Epidermal melanocyte (primary cell): ENCODE measurements at regions not wholly inside any gene's neighbourhood (a gene's known extent, or its start where the extent isn't known, plus 50 kb on each side); places are given as distances from the start of the nearest gene placed in this dataset.
"Not testable (repeated sequence)": the region's sequence is repeated elsewhere in the genome, so short reads cannot be mapped to it uniquely, and the experiment has no call there.

Source experiments
- DNase-seq: peaks from one replicate; pipeline ENCODE4 v3.0.0; 2011; ENCODE audit warnings: low spot score; ENCODE audit not compliant: insufficient read length

DNA sequence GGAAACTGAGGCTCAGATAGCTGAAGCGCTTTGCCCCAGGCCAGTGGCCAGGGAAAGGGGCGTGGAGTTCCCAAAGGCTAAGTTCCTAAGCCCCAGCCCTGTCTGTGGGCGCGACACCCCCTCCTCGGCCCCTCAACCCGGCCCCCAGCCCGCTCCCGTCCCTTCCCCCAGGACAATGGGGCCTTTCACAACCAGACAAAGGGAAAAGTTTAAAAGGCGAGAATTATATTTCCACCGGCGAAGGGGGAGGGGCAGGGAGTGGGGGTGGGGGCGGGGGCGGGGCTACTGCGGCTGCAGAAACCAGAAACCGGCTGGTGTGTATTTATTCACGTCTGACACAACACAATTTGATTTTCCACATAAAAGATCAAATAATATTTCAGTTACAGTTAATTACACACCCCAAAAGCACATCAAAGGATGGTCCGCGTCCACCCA lies 192.1 kb downstream of the MN1 start:
- DNase-seq = no peak

DNA sequence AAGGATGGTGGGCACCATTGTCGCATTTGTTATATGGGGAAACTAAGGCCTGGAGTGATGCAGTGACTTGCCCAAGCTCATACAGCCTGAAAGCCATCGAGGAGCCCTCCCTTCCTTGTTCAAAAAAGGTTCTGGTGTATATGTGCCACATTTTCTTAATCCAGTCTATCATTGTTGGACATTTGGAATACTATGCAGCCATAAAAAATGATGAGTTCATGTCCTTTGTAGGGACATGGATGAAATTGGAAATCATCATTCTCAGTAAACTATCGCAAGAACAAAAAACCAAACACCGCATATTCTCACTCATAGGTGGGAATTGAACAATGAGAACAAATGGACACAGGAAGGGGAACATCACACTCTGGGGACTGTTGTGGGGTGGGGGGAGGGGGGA lies 191.4 kb downstream of the MN1 start:
- not testable (repeated sequence) for DNase-seq

DNA sequence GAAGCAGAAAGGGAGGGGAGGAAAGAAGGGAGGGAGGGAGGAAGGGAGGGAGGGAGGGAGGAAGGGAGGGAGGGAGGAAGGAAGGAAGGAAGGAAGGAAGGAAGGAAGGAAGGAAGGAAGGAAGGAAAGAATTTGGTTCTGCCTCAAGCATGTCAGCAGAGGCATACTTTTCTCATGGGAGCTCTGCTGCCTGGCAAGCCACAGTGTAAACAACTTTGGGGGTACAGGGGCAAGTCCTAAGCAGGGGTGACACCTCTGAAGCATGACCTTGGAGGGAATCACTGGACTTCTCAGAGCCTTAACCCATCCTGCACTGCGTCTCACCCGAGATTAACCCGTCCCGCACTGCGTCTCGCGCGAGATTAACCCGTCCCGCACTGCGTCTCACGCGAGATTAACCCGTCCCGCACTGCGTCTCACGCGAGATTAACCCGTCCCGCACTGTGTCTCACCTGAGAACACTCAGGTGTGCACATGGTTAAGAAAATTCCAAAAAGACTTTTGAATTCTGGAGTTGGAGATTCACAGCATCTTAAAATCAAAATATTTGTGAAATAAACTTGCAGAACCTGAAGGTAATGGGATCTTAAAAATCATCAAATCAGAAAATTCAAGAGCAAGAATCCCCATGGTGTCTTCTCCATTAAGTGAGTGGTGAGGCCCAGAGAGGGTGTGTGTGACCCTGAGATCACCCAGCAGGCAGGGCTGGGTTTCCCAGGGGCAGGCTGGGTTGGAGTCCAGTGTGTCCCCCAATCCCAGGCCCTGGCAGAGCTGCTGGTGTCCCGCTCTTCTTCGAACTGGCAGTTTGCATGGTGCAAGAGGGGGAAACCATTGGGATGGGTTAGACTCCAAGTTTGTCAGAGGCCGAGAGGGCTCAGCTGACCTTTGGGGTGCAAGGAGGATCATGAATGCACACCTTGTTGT lies 190.4 kb downstream of the MN1 start:
- DNase-seq = no peak

DNA sequence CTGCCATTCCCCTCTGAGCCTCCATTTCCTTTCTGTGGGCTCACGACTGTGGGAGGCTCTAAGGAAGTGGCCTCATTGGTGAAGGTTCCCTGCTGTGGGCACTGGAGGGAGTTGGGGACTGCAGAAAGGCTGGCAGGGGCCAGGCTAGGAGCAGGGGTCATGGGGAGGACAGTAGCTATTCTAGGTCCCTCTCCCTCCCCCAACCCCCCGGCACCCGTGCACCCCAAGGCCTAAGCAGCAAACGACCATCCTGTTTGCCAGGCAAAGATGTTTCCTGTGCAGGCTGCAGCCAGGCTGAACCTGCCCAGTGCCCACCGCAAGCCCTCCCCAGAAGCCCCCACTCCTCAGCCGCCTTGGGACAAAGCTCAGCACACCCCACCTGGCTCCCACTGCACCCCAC lies 189.4 kb downstream of the MN1 start:
- DNase-seq = no peak

DNA sequence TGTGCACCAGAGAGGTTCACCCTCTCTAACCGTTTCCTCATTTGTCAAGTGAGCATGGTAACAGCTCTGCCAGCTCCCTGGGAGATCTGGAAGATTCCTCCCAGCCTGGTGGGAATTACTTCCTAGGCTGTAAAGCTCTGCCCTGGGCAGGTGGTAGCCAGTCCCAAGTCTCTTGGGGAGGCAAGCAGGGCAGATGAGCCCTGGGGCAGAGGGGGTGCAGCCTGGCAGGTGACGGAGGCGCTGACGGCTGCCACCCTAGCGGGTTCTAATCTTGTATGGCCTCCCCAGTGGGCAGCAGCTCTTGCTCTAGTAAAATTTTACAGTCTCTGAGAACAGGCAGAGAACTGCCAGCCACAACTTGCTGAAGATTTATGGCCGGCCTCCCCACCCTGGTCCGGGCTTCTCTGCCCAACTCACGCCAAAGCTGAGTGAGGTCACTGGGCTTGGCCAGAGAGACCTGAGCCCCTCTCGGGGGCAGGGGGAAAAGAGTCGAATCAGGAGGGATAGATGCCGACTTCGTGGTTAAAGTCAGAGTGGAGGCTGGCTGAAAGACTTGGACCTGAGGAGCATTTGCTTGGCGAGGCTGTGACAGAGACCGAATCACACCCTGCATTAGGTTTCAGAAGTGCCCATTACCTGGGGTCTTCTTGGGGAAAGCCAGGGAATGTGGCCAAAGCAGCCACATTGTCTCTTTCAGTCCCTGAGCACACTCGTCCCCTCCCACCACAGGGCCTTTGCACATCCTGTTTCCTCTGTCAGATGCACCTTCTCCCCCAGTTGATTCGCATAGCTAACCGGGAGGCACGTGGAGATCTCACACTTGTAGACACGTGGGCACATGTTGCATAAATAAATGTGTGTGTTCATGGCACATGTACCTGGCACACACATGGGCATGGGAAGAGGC lies 188.2 kb downstream of the MN1 start:
- no peak for DNase-seq

DNA sequence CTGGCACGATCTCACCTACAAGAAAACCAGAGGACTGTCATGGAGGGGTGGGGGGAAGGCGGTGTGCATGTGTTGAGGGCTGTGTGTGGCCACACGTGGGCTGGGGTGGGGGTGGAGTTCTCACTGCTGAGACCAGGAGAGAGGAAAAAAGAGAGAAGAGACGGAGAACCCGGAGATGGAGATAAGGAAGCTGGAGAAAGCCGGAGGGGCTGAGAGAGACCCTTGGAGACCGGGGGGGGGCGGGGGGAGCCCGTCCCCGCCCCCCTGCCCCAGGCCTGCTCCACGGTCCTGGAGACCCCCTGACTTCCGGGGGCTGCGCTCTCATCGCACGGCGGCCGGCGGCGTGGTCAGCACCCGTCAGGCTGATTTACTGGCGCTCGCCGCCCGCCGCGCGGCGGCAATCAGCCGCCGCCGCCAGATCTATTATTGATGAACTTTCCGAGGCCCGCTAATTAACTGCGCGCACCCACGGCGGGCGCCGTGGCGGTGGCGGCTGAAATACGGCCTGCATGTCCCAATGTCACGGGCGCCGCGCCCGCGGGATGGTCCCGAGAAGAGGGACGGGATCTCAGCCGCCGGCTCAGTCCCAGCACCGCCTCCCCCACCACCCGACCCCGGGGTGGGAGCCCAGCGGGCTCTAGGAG lies 187.4 kb downstream of the MN1 start:
- no peak for DNase-seq

DNA sequence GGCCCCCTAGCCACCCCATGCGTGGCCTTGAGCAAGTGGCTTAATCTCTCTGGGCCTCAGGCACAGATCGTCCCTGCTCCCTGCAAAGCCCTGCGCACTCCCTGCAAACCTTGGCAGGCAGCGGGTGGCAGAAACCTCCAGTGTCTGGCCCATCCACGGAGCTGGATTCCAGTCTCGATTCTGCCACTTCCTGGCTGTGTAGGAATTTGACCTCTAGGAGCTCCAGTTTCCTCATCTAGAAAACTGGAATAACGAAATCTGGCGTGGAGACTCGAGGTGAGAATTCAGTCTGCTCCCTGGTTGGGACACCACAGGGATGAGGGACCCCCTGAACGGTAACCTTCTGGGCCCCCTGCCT lies 186.9 kb downstream of the MN1 start:
- no peak for DNase-seq

DNA sequence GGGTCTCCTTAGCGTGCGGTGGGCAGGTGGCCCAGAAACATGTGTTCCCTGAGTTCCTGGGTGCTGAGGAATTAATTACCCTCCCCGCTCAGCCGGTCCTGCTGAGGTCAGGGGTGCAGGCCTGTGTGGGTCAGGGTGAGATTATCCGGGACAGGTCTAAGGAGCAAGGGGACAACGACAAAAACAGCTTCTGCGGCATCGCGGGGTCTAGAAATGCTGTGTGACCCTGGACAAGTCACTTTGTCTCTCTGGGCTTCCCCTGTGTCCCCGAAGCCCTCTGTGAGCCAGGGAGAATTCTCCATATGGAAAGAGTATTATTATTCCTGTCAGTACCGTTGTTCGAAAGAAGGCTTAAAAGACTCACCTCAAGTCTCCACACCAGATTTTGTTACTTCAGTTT lies 186.1 kb downstream of the MN1 start:
- no peak for DNase-seq

DNA sequence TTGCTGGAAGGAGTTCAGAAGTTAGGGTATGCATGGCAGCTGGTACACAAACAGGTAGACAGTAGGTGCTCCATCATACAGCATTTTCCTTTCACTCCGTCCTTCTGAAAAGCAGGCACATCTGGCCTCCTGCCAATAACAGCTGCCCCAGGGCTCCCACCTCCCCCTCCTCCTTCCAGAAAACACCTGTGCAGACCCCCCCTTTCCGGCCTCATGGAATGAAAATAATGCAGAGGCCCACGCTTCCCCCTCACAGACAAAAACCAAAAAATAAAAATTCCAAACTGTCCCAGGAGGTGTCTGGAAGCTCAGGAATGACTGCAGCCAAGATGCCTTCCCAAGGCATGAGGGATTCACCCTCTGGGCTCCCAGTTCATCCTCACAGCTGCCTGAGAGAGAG lies 185.5 kb downstream of the MN1 start:
- no peak for DNase-seq

DNA sequence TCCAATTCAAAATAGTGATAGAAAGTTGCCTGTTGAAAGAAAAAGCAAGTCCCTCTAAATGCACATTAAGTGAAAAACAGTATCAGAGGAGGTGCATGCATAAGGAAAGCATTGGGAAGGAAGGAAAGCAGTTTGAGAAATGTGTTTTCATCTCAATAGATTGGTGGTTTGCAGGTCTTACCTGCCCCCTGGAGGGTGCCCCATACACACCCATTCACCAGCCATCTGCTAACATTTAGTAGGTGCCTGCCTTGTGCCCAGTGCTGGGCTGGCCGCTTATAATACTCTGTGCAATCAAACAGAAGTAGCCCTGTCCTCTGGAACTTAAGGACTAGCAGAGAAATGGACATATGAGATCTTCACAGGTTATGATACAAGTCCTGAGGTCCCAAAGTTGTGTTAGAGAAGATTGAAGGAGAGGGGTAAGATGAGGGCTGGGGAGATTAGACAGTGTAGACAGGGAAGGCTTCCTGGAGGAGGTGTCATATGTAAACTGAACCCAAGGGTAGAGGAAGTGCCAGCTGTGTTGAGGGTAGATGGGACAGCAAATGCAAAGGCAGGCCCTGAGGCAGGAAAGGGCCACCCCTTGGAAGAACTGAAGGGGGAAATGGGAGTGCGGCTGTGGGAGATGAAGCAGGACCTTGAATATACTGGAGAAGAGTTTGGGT lies 184.2 kb downstream of the MN1 start:
- no peak for DNase-seq

DNA sequence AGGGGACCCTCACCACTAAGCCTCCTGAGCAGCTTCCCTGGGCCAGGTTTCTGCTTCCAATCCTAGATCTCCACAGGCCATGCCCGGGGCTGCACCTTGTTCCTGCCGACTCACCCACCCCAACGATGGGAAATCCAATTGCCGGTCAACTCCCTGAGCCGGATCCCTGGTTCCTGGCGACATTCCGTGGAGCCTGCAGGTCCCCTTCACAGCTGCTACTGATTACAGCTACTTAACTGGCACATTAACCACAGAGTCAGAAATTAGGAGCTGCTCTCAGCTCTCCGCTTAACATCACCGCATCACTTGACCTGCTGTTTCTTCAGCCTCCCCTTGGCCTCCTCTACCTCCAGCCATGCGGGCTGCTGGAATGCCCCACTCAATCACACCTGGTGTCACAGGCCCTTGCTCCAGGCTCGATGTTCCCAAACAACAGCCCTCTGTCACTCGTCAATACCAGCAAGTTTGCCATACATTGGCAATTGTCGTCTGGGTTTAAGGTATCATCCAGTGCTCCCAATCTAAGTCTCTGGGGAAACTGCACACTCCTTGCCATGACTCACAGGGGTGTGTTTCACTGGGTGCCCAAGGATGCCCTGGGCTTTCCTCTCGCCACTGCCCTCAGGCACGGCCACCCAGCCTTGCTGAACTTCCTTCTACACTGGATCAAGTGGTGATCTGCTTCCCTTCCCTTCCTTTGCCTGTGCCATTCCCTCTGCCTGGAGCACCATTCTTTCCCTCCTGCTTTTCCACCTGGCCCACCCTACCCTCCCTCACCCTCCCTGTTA lies 181.0 kb downstream of the MN1 start:
- DNase-seq = no peak

DNA sequence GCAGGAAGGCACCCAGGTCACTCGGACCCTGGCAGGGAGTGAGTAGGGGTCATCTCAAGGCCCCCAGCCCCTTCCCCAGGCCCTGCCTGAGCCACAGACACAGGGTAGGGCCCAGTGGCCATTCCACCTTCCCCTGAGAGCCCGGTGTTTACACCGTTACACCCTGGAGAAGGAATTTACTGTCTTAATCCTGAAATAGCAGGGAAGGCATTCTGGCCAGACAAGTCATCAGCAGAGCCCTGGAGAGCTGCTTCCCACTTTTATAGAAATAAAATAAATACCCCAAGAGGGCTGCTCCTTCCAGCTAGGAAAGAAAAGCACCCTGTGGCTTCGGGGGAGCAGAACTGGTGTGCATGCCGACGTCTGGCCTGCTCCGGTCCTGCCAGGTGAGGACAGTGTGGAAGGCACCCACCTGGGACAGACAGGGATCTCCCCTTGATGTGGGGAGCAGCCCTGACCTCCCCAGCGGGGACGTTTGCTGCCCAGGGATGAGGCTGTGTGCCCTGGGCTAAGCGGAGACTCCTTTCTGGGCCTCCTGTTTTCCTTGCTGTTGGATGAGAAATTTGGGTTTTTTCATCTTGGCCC lies 180.0 kb downstream of the MN1 start:
- no peak for DNase-seq

DNA sequence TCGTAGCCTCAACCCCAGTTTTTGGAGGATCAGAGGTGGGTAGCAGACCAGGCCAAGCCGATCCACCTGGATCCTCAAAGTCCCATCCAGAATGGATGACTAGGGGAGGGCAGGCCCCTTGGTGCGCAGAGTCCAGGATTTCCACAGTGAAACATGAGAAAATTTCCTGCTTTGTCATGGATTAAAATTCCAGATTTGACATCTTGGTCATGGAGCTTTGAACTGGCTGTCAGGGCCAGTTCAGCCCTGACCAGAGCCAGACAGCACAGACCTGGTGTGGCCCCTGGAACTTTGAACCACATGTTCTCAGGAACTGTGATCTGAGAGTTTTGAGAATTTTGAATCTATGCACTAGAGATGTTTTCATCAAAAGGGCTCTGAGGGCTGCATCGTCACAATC lies 177.5 kb downstream of the MN1 start:
- DNase-seq = no peak

DNA sequence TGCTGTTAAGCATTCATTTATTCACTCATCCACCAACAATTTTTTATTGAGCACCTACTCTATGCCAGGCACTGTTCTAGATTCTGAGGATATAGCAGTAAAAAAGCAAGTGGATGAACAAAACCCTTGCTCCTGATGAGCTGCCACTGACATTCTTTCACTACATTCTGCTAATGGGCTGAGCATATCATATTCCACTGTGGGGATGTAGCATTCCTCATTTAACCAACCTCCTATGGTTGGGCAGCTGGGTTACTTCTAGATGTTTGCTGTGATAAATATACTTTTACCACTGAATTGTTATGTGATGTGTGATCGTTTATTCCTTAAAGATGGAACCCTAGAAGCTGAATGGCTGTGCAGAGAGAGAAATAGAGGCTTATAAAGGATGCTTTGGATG lies 176.9 kb downstream of the MN1 start:
- DNase-seq = no peak

DNA sequence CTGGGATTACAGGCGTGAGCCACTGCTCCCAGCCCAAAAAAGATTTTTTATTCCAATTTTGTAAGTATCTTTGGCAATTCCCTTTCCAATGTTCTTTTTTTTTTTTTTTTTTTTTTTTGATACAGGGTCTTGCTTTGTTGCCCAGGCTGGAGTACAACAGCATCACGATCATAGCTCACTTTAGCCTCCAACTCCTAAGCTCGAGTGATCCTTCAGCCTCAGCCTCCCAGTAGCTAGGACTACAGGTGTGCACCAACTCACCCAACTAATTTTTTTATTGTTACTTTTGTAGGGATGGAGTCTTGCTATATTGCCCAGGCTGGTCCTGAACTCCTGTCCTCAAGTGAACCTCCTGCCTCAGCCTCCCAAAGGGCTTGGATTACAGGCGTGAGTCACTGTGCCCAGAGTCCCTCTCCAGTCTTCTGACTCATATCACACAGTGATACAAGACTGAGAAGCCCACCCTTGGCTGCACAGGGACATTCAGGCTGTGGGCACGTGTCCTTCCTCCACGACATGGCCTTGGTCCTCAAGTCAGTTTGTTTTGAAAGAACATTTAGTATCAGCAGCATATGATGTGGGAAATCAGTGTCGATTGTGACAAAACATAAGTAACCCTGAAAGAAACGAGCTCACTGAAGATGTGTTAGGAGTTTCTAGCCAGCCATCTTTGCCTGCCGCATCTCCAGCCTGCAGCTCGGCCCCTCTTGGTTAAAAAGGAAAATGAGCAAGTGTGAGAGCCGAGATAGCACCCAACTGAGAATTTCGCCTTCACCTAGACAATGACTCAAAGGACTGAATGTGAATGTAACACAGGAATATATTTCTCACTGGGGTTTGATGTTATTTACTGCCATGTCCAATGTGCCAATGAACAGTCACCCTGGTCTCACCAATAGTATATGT lies 175.5 kb downstream of the MN1 start:
- no peak for DNase-seq

DNA sequence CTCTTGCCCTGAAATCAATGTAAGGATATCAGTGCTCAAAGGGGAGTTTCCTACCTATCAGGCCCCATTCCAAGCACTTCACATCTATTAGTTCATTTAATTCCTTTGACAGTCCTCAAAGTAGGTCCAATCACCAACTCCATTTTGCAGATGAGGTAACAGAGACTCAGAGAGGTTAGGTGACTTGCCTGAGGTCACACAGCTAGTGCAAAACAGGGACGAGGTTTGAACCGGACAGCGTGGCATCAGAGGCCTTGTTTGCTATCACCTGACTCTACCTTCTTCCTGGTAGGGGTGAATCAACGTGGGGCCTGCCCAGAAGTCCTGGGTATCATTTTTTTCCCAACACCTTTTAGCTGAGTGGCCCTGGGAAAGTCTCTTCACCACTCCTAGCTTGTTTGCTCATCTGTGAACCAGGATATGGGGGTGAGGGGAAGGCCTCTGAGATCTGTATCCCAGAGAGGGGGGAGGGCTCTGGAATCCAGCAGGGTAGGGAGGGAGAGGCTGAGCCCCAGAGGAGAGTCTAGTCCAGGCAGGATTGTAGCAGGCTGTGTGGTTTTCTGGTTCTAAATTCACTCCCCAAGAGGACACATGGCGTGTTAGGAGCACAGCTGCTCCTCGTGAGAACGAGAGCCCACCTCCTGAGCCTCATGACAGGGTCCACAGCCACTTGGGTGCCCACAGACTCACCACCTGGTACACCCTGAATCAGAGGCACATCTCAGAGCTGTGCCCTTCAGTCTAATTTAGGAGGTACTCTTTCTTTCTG lies 174.7 kb downstream of the MN1 start:
- no peak for DNase-seq

DNA sequence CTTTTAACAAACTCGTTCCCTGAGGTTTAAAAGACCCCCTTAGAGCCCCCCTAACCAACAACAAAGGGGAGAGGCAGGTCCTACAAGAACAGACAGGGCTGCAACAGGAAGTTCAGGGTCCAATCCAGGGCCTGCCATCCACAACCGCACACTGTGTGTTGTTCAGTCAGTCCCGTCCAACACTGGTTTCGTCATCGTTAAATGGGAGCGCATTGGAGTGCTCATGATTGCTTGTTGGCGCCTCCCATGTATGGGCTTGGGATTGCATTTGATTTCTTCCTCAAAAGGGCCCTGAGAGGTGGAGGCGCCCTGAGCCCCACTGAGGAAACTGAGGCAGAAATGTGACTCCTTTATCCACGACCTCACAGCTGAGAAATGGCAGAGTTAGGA lies 174.1 kb downstream of the MN1 start:
- no peak for DNase-seq

DNA sequence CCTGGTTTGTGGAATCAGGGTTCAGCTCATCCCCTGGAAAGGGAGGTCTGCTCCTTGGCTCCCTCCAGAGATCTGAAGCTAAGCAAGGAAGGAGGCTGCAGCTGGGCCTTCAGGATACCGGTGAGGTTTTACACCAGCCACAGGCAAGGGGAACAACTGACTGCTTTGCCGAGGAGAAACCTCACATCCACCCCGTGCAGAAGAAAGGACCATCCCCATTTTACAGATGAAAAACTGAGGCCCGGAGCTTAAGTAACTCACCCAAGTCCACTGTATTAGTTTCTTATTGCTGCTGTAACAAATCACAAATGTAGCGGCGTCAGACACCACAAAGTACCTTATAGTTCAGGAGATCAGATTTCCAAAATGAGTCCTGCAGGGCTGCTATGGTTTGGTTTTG lies 173.7 kb downstream of the MN1 start:
- no peak for DNase-seq
